Hematopoietic multipotent progenitor cell treated with erythropoietin and hydrocortisone succinate and interleukin-3 and kit ligand, for 4 days (in vitro differentiated cells): ENCODE measurements at regions not wholly inside any gene's neighbourhood (a gene's known extent, or its start where the extent isn't known, plus 50 kb on each side); places are given as distances from the start of the nearest gene placed in this dataset.
"Not testable (repeated sequence)": the region's sequence is repeated elsewhere in the genome, so short reads cannot be mapped to it uniquely, and the experiment has no call there.

Source experiments
- DNase-seq: peaks from one replicate; pipeline ENCODE4 v3.0.0-alpha.2; 2015

DNA sequence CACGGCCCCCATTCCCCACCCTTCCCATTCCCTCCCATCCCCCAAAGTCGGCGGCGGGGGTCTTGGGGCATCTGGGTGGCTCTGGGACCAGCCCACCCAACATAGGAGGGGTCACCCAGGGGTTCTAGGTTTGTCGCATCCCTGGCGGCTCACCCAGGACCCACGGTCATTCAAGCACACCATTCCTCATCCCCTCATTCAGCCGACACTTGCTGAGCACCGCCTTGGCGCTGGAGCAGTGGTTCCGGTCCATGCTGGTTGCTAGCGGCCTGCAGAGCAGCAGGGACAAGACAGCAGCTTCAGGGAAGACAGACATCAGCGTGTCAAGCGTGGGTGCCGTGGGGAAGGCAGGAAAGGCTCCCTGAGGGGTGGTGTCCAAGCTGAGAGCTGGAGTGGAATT lies 50.5 kb upstream of the OTOS start:
- DNase-seq = no peak

- DNase-seq = no peak
These were observed 52.2 kb upstream of the OTOS start for GRCh38 chr2:240192661-240193060.

- DNase-seq = not testable (repeated sequence)
These were observed 53.9 kb upstream of the OTOS start for GRCh38 chr2:240194341-240194762.

- no peak for DNase-seq
These were observed 54.9 kb upstream of the OTOS start for GRCh38 chr2:240195316-240195861.

DNA sequence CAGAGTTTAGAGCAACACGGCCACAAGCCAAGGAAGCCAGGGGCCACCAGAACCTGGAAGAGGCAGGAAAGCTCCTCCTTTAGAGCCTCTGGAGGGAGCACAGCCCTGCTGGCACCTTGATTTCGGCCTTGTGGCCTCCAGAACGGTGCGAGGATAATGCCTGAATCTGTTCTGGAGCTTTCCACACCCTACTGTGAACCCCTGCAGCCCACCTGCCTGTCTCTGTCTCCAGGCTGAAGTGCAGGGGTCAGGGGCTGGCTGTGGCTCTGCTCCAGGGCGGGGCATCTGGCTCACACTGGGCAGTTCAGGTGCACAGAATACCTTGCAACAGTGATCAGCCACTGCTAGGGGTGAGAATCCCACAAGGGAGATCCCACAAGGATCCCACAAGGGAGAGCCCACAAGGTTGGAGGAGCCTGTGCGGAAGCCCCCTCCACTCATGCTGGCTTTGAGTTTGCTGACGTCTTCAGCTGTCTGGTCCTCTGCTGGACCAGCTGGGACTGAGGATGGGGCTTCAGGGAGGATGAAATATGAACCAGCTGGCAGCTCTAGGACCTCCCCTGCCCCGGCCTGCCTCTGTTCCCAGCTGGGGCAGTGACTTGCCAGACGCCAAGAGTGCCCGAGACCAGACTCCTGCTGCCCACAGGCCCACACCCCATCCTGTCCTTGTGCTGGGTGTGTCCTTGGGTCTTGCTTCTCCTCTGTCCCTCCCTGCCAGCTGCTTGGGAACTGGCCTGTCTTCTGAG lies 56.4 kb upstream of the OTOS start:
- no peak for DNase-seq

GRCh38 chr2:240197462-240198139 lies 57.1 kb upstream of the OTOS start:
- no peak for DNase-seq

- DNase-seq = no peak
These were observed 57.8 kb upstream of the OTOS start for GRCh38 chr2:240198226-240198625.

DNA sequence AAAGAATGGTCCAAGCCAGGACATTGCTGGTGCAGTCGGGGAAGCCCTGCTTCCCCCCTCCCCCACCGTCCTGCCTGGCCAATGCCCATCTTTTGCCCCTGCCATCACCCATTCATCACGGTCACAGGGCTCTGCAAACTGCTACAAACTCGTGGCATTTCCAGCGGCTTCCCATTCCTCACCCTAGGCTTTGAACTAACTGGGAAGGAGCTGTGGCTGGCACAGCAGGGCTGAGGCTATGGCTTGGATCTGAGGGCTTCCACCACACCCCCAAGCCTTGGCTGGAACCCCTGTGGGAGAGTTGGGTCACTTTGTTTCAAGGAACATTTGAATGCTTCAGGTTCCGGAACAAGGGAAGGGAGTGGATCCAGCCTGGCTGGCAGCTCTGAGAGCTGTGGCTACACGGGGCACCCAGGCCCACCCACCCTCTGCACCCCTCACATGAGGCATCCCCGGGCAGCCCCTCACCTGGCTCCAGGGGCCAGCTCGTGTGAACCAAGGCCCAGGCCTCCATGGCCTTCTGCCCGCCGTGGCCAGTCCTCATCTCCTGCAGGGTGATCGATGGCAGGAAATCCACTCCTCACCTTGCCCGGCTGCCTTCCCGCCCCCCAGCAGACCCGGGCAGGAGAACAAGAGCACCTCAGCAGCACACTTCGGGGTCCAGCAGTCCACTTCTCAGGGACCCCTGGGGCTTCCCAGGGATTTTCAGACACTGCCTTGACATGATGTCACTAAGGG lies 58.8 kb upstream of the OTOS start:
- DNase-seq = no peak

DNA sequence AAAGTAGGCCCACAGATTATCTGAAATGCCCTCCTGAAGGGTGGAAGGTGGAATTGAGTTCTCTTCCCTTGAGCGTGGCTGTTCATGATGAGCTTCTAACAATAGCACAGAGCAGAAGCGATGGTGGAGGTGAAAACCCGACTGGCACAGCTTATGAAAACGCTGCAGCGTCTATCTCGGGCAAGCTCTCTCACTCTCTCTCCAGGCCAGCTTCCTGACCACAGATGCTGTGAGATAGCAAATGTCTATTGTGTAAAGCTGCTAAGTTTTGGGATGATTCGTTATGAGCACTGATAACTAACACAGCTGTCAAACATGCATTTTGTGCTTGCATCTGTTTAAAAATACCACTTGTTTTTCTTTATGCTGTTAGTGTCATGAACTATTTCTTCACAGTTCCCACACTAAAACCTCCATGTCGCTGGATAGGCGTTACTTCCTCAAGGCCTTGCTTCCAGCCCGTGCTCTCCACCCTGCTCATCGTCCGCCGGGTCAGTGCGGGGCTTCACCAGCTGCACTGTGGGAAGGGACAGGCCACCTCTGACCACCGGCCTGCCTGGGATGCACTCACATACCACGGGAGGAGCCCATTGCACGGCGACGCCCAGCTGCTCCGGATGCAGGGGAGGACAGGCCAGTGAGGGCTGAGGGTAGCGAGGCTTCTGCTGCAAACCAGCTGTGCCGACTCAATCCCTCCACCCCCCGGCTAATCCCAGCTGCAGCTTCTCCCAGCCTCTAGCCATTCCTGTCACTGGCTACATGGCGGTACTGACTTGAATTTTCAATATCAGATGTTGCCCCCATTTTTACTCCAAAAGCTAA lies 60.0 kb upstream of the OTOS start:
- peak; percentile 69 for DNase-seq

DNA sequence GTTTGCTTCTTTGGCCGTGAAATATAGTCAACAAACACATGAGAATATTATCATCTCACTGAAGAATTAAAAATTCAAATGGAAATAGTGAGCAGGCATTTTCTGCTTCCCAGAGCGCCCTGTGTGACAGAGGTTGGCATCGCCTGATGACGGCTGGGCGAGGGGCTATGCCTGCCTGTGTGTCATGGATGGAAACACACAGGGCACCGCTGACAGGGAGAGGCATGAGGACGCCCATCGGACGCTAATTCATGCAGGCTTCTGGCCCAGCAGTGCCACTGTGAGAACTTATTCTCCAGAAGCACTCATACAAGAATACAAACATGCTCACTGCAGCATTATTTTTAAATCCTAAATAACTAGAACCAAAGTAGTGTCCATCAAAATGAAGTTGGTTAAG lies 61.4 kb upstream of the OTOS start:
- DNase-seq = no peak

- no peak for DNase-seq
These were observed 62.1 kb upstream of the OTOS start for GRCh38 chr2:240202586-240202985.

DNA sequence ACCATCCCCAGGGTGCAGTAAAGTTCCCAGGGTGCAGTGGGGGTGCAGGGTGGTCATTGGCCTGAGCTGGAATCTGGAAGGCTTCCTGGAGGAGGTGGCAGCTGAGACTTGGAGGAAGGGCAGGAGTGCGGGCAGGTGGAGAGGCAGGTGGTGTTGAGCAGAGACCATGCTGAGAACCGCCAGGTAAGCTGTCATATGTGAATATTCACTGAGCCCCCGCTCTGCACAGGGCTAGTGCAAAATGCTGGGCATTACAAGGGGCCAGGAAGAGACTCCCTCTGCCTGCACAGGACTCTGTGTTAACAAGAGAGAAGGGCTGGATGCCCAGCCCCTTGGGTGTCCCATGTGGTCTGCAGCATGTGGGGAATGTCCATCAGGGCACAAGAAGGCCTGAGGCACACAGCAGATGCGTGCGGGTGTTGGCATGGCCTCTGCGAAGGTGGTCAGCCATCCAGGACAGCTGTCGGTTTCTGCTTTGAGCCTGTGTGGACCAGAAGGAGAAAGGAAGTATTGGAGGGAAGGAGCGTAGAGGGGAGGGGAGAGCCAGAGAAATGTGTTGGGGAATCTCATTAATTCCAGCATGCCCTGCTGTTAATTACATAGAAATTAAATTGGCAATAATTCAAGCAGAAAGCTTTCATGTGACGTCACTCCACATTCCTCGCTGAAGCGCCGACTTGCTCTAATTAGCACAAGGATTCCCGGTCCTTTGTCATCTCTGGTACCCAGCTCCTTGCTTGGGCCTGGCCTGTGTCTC lies 62.8 kb upstream of the OTOS start:
- no peak for DNase-seq

DNA sequence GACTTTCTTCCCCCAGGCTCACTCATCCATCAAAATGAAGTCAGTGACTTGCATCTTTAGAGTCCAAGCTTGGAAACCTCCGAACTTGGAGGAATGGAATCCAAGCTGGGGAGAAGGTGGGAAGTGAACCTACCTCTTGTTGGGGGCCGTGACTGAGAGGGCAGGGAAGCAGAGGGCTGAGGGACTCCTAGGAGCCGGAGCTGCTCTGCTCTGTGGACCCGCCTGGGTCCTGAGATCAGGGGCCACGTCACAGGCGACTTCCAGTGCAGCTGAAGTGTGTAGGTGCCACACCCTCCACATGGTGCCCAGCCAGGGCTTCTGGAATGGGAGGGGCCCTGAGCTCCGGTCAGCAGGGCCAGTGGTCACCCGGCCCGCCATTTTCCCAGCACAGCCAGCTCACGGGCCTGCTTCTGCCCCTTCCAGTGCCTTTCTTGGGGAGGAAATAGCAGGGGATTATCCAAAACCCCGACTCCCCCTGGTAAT lies 63.4 kb upstream of the OTOS start:
- DNase-seq = no peak

DNA sequence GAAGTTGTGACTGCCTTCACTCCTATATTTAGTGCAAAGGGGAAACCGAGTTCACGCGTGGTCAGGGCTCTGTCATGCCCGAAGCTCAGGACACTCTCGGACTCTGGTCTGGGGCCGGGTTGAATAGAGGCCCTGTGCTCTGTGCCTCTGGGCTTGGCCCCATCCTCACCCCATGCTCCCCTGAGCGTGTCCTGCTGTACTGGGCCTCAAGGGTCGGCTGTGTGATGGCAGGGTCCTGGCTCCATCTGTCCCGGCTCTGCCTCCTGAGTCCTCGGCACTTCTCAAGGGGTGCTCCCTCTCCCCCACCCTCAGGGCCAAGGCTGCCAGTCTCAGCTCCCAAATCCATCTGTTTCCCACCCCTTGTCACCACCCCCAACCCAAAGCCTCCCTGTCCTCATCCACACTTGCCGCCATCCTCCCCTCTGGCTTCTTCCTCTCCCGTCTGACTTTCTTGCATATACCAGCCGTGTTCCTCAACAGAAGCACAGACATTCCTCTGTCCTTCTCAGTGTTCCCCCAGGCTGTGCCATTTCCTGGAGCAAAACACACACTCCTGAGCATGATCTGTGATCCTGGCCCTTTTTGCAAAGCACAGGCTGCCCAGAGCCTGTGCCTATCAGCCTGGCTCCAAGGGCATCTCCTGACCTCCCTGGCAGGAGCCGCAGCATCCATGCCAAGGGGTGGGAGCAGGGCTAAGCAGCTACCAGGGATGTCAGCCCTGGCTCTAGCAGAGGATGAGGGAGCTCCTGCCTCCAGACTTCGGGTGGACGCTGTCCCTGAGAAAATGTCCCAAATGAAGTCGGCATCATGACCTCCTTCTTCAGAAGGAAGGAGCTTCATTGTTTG lies 64.2 kb upstream of the OTOS start:
- DNase-seq = no peak

- no peak for DNase-seq
These were observed 64.9 kb upstream of the OTOS start for GRCh38 chr2:240205348-240205747.

DNA sequence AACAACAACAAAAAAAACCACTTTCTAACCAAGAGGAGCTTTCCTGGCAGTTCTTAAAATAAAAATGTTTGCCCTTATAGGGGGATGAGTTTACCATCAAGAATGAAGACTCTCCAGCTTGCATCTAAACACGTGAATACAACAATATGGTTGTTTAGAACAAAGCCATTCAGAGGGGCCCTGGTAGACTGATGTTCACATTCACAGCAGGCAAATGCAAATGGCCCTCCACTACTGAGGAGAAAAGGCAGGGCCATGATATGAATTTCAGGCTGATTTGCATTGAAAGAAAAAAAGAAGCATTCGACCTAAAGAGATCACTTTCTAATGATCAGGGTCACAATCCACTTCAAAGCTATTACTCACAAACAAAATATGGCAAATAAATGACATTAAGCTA lies 65.3 kb upstream of the OTOS start:
- DNase-seq = no peak

- no peak for DNase-seq
These were observed 66.2 kb upstream of the OTOS start for GRCh38 chr2:240206630-240207029.

DNA sequence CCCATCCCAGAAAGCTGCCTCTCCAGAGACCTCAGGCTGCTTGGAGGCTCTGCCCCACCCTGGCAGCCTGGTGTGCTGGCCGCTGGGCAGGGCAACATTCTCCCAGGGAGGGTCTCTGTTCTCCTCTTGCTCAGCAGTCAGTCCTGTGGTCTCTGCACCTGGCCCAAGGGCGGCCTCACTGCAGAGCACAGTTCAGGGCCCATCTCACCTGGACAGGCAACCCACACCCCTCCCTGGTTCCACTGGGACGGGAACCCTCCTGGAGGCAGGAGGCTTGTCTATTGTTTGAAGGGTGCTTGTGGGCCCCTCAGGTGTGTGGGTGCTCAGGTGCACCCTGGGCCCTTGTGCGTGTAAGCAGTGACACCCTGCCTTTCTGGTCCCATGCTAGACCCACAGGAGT lies 67.2 kb upstream of the OTOS start:
- DNase-seq = no peak

DNA sequence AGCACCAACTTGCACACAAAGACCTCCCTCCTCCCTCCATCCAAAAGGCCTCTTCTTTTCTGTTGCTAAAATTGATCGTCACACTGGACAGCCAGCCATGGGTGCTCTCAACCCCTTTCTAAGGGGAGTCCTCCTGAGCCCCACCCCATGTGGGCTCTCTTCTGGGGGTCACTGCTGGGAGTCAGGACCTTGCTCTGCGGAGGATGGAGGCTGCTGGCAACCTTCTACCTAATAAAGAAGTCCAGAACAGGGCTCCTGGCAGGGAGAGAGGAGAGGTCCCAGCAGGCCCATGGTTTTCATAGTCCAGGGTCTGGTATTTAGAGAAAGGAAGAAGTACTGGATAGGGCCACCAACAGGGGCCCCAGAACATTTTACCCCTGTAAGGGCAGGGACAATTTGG lies 67.6 kb upstream of the OTOS start:
- no peak for DNase-seq

- no peak for DNase-seq
These were observed 68.3 kb upstream of the OTOS start for GRCh38 chr2:240208631-240209211.

DNA sequence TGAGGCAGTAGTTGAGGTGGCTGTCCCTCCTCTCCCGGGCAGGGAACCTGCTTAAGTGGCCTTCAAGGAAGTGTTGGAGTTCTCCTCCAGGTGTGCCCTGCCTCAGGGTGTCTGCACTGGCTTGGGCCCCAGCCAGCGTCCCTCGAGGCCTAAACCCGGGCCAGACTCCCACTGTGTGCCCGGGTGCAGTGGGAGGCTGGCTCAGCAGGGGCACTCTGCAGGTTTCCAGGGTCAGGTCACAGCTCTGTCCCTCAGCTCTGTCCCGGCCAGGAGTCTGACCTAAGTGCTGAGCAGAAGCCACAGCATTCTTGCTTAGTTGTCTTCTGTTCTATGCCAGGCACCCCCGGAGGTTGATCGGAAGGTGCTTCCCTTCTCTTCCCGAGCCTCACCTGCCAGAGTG lies 69.0 kb upstream of the OTOS start:
- no peak for DNase-seq
